Islet of Langerhans (tissue), 1 donor: ENCODE measurements at regions not wholly inside any gene's neighbourhood (a gene's known extent, or its start where the extent isn't known, plus 50 kb on each side); places are given as distances from the start of the nearest gene placed in this dataset.

Experiments used
- FAIRE-seq: peaks from one replicate; lab custom pipeline; 2011; peaks lifted over from hg19 to GRCh38; lab: Jason Lieb, UNC

- no peak for FAIRE-seq
Observed at GRCh38 chr12:42961395-42961794, 371.8 kb upstream of the PRICKLE1 start.

DNA sequence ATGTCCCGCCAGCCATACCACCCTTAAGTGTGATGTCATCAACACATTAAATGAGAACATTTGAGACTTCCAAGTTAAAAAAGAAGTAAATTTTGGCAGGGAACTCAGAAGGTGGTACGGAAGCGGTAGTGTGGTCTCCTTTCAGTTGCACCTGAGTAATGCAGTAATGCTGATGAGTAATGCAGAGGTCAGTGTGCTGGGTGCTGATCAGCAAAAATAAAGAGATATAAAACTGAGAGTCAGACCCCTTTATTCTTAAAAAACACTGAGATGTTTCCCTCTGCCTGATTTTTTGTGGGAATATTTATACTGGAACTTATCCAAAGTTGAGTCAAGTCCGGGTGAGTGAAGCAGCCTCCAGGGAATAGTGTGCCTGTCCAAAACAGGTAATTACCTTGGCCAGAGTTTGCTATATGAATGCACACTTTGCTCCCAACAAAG, 370.6 kb upstream of the PRICKLE1 start:
- no peak for FAIRE-seq

DNA sequence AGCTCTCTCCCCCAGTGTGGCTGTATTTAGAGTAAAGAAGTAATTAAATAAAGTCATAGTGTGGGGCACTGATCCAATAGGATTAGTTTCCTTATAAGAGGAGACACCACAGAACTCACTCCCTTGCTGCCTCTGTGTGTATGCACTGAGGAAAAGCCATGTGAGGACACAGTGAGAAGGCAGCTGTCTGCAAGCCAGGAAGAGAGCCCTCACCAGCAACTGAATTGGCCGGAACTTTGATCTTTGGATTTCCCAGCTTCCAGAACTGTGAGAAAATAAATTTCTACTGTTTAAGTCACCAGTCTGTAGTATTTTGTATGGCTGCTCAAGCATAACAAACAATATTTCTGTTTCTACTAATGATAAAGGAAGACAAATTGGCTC, 368.7 kb upstream of the PRICKLE1 start:
- no peak for FAIRE-seq

- FAIRE-seq = no peak
Observed at GRCh38 chr12:42957561-42958290, 368.2 kb upstream of the PRICKLE1 start.

- FAIRE-seq = no peak
Observed at GRCh38 chr12:42957136-42957535, 367.6 kb upstream of the PRICKLE1 start.

DNA sequence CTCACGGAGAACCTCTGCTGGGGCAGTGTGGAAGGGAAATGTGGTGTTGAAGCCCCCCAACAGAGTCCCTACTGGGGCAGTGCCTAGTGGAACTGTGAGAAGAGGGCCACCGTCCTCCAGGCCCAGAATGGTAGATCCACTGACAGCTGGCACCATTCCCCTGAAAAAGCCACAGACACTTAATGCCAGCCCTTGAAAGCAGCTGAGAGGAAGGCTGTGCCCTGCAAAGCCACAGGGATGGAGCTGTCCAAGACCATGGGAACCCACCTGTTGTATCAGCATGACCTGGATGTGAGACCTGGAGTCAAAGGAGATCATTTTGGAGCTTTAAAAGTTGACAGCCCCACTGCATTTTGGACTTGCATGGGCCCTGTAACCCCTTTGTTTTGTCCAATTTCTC, 363.5 kb upstream of the PRICKLE1 start:
- no peak for FAIRE-seq

- no peak for FAIRE-seq
Observed at GRCh38 chr12:42946871-42947381, 357.4 kb upstream of the PRICKLE1 start.

DNA sequence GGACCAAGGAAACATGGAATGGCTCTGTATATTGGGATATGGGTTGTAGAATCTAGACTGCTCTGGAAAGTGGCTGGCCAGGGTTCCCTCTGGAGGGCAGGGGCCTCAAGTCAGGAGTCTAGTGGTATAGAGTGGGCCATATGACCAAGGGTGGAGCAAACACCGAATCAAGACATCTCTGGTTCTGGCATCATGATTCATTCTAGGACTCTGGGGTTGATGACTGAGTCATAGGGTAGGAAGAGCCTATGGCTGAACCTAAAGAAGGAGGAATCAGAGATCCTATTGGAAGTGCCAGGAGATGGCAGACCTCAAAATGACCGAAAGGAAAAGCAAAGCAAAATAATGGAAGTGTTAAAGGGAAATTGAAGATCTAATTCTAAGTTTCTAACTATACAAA, 356.4 kb upstream of the PRICKLE1 start:
- FAIRE-seq = no peak

DNA sequence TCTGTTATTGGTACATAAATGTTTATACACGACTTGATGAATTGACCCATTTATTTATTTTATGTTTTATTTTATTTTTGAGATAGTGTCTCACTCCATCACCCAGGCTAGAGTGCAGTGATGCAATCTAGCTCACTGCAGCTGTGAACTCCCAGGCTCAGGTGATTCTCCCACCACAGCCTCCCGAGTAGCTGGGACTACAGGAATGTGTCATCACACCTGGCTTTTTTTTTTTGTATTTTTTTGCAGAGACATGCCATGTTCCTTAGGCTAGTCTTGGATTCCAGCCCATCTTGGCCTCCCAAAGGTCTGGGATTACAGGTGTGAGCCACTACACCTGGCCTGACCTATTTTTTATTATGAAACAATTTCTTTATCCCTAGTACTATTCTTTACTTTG, 355.0 kb upstream of the PRICKLE1 start:
- FAIRE-seq = no peak

- FAIRE-seq = no peak
Observed at GRCh38 chr12:42936991-42937390, 347.4 kb upstream of the PRICKLE1 start.

DNA sequence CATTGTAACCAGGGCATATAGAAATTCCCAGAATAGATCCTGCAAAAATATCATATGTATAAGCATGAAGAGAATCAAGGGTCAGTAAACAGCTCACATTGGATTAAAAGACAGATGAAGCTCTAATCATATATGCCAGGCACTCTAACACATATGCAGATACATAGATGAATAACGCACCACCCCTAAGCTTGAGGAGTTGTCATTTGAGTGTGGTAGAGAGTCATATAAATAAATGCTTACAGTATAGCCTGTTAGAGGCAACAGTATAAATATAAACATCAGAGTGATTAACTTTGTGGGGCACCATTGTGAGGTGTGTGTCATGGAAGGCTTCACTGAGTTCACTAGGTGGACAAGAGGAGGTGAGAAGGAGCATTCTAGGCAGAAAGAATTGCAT, 346.7 kb upstream of the PRICKLE1 start:
- FAIRE-seq = no peak

DNA sequence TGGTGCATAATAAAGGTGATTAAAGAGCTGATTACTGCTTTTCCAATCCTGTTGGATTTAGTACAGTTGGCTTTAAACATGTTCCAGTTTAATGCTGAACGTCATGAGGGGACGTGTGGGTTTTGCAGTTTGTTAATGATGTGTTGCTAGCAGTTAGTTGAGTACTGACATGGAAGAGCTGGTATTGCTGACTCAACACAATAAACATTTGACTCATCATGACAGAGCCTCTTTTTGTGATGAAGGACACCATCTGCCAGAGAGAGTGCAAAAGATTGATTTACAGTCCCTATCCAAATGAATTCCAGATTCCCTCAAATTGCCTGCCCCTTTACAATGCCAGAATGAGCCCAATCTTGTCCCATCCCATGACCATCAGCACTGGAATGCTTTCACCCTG, 346.2 kb upstream of the PRICKLE1 start:
- no peak for FAIRE-seq

- no peak for FAIRE-seq
Observed at GRCh38 chr12:42935090-42935489, 345.5 kb upstream of the PRICKLE1 start.

DNA sequence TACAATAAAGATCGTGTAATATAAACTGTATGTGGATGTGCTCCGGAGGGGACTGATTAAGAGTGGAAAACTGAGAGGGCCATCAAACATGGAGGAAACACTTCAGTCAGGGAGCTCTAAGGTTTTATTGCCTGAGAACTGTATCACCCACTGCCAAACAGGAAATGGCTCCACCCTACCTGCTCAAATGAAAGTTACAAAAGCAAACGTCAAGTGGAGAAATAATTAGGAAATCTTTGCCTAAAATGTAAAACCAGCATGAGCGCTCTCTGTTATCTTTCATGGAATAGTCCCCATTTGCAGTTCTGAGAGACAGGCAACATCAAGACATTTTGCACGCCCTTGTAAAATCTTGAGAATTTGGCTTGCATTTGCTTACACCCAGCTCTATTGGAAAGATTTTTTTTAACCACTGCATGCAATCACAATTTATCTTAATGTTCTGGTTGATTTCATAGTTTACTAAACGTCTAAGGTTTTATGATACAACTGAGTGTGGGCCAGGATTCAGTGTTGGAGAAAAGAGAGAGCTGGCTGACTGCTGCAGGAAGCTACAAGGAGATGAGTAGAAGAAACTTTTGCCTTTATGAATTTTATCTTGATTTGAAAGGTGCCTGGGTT, 344.0 kb upstream of the PRICKLE1 start:
- no peak for FAIRE-seq

DNA sequence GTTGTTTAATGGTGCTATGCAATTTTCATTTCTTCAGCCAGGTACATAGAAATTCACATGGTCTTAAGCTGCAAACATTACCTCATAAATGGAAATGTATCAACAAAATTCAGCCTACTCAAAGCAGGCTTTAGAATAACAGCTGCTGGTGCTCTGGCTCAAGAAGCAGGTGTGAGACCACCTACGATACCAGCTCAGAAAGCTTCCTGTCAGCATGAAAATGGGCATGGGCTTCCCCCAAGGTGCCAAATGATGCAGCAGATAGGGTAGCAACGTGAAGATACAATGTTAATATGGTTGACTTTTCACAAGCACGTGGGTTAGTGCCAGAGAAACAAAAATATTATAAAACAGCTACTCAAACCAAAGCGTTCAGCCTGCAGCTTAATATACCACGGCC, 343.4 kb upstream of the PRICKLE1 start:
- FAIRE-seq = no peak

- no peak for FAIRE-seq
Observed at GRCh38 chr12:42926232-42926631, 336.7 kb upstream of the PRICKLE1 start.

DNA sequence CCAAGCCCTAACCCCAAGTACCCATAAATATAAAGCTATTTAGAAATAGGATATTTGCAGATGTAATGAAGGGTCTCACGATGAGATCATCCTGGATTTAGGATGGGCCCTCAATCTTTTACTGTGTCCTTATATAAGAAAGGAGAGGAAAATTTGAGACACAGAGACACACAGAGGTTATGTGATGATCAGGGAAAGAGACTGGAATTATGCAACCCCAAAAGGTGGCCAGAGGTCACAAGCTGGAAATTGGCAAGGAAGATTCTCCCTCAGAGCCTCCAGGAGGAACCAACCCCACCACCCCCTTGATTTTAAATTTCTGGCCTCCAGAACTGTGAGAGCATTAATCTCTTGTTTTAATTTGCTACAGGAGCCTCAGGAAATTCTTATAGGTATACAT, 334.9 kb upstream of the PRICKLE1 start:
- no peak for FAIRE-seq

DNA sequence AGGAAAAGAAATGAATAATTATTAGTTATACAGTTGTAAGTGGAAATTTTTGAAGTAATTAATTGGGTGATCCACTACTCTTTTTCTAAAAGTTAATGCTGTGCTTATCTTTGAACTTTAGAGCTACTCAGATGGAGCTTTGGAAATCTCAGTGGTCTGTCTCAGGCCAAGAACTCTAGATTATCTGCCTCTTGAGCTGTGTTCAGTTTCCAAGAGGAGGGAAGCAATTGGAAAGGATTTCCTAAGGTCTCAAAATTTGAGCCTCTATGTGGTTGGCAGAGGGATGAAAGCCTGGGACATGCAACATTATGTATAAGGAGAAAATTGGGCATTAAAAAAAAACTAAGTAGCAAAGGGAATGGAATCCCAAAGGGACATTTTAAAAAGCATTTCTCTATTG, 334.0 kb upstream of the PRICKLE1 start:
- FAIRE-seq = no peak

GRCh38 chr12:42923156-42923555, 333.6 kb upstream of the PRICKLE1 start:
- FAIRE-seq = no peak

- FAIRE-seq = no peak
Observed at GRCh38 chr12:42922505-42922850, 332.9 kb upstream of the PRICKLE1 start.

- FAIRE-seq = no peak
Observed at GRCh38 chr12:42921741-42922504, 332.4 kb upstream of the PRICKLE1 start.

DNA sequence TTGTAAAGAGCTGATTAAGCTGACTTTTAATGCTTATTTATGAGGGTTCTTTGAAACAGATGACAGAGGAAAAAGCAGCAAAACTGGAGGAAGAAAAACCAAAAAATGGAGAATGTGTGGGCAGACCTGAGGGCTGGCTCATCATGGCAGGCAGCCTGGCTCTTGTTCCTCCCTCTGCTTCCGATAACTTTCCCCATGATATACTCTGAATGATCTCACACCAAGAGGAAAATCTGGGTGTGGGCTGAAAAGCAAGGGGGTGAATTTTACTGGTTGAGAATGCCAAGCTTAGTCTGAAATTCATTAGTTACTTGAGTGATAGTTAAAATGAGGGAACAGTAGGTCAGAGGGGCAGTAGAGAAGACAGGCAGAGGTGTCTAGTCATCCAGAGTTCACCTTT, 330.1 kb upstream of the PRICKLE1 start:
- no peak for FAIRE-seq

GRCh38 chr12:42918443-42918842, 328.9 kb upstream of the PRICKLE1 start:
- FAIRE-seq = no peak
